Thyroid gland (tissue), 4 donors: ENCODE measurements at regions not wholly inside any gene's neighbourhood (a gene's known extent, or its start where the extent isn't known, plus 50 kb on each side); places are given as distances from the start of the nearest gene placed in this dataset.

Experiments
- DNase-seq, 2 donors: peaks; one replicate each; pipeline ENCODE4 v3.0.0-alpha.2; 2019
- H3K27ac ChIP-seq, 3 donors: fragments of 200-600 bp; sonication (generic); 1 replicate in 2 of 3; 2 replicates in 1 of 3; pipeline ENCODE4 v1.5.1; 2016 to 2019; ENCODE audit warnings: mild to moderate bottlenecking in 1 of 3, moderate library complexity in 1 of 3
- H3K27me3 ChIP-seq: fragments of 200-600 bp; sonication (generic); one replicate; pipeline ENCODE4 v1.5.1; 2019
- H3K36me3 ChIP-seq, 2 donors: fragments of 200-600 bp; sonication (generic); one replicate each; pipeline ENCODE4 v1.5.1; 2016 to 2019
- H3K4me1 ChIP-seq, 2 donors: fragments of 200-600 bp; sonication (generic); one replicate each; pipeline ENCODE4 v1.5.1; 2017 to 2019
- H3K4me3 ChIP-seq, 3 donors: fragments of 200-600 bp; sonication (generic); replicated peaks in 1 of 3; 1 replicate in 2 of 3; 2 replicates in 1 of 3; pipeline ENCODE4 v1.5.1; 2016; ENCODE audit warnings: mild to moderate bottlenecking in 1 of 3
- H3K9me3 ChIP-seq: fragments of 200-600 bp; sonication (generic); one replicate; pipeline ENCODE4 v1.5.1; 2017
- CTCF ChIP-seq, 6 experiments: fragments of 200-600 bp in 3 of 6; fragments of 450-650 bp in 3 of 6; sonication (generic) in 3 of 6; IDR thresholded peaks; one replicate each; pipeline ENCODE4 v1.5.1; 2016 to 2019; ENCODE audit warnings: antibody characterized with exemption in 6 of 6, mild to moderate bottlenecking in 2 of 6, inconsistent platforms in 1 of 6, moderate library complexity in 1 of 6
- POLR2A ChIP-seq, 2 donors: fragments of 450-650 bp; IDR thresholded peaks; one replicate each; pipeline ENCODE4 v1.6.1; 2017; ENCODE audit warnings: antibody characterized with exemption in 2 of 2, mild to moderate bottlenecking in 2 of 2, moderate library complexity in 1 of 2
- WGBS, 2 donors: methylation state at CpG; one replicate each; pipeline ENCODE4 v1.1.5; 2017; 5-methylcytosine and 5-hydroxymethylcytosine counted together
- intact Hi-C: fragments of 100-400 bp; cut with DNase I; formaldehyde crosslinking; loops from one replicate; pipeline ENCODE4 v1.15.1; 2023

GRCh38 chr16:79747688-79748087 lies 147.2 kb upstream of the MAF start:
- Histone ChIP-seq H3K4me3 (no peak overlapping the region), H3K27me3 (no peaks in the 10 kb centered on the region), H3K36me3 (no peaks in the 10 kb centered on the region), H3K9me3 (no peaks in the 10 kb centered on the region), H3K4me1 (no peaks in the 10 kb centered on the region), H3K27ac (no peak overlapping the region)
- no peak for DNase-seq
- intact Hi-C loops, result no loop called here
- 95 to 96% methylated on average over 6 of the region's 6 CpGs for WGBS, 2 donors
- TF ChIP-seq POLR2A (IDR thresholded peaks at IDR 0.05) (no peak), CTCF (IDR thresholded peaks at IDR 0.05) (no peak)

DNA sequence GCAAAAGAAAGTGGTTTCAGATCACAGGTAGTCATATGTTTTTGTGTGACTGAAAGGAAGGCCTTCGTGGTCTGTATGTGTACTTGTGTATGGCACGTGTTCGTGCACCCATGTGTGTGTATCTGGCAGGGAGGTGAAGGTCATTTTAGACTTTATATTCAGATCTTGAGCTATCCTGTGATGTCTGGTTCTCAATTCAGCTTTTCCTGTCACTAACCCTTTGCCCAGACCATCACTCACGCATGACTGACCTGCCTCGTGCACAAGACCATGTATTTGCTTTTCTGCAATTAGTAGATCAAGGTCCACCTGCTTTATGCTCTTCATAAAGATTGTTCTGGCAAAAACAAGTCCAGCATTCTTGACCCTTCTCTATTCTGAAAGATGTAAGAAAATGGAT lies 139.7 kb upstream of the MAF start:
- no peak overlapping the region for H3K27ac ChIP-seq
- no peaks in the 10 kb centered on the region for H3K36me3 ChIP-seq
- no peaks in the 10 kb centered on the region for H3K4me1 ChIP-seq
- DNase-seq, result no peak
- TF ChIP-seq CTCF (IDR thresholded peaks at IDR 0.05), result no peak
- H3K9me3 ChIP-seq, result no peaks in the 10 kb centered on the region
- no peaks in the 10 kb centered on the region for H3K27me3 ChIP-seq
- WGBS, 2 donors, result 92 to 93% methylated on average over 5 of the region's 5 CpGs
- intact Hi-C loops, result no loop called here
- no peak overlapping the region for H3K4me3 ChIP-seq

GRCh38 chr16:79735271-79735670 lies 134.7 kb upstream of the MAF start:
- Histone ChIP-seq H3K36me3 (no peaks in the 10 kb centered on the region), H3K27me3 (no peaks in the 10 kb centered on the region), H3K27ac (no peak overlapping the region), H3K4me1 (no peaks in the 10 kb centered on the region), H3K4me3 (no peak overlapping the region), H3K9me3 (no peaks in the 10 kb centered on the region)
- intact Hi-C loops, result no loop called here
- TF ChIP-seq POLR2A (IDR thresholded peaks at IDR 0.05), result no peak
- no peak for DNase-seq

DNA sequence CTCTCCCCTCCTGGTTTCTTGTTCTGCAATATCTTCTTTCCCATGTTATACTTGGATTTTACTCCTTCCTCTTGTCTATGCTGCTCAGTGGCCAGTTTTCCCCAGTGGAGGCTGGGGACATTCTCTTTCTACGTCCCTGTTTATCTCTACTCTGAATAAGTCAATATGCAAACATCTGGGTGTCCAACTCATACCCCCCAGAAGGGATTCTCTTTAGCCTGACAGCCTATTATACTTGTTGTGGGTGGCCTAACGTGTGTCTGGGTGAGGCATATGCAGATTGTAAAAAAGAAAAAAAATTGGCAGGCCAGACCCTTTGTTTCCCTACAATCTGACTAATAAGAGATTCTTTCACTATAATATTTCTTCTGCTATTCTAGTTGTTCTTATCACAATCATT lies 134.2 kb upstream of the MAF start:
- 82 to 95% methylated on average over 2 of the region's 2 CpGs for WGBS, 2 donors
- no peak for DNase-seq
- Histone ChIP-seq H3K4me1 (no peaks in the 10 kb centered on the region), H3K27ac (no peak overlapping the region), H3K9me3 (no peaks in the 10 kb centered on the region), H3K27me3 (no peaks in the 10 kb centered on the region), H3K36me3 (no peaks in the 10 kb centered on the region), H3K4me3 (no peak overlapping the region)
- intact Hi-C loops, result no loop called here
- TF ChIP-seq CTCF (IDR thresholded peaks at IDR 0.05), result no peak
- no peak for TF ChIP-seq POLR2A (IDR thresholded peaks at IDR 0.05)

DNA sequence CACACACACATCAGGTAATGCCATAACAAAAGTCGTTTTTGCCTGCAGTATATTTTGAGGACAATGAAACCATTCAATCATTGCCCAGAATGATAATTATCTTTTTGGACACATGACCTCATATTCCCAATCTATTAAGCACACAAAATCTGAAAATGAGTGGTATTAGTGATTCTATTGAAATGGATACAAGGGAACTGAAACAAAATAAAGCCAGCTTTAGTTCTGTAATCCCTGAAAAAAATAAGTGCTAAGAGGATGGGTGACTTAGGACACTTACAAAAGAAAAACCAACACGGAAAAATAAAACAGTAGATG lies 128.3 kb upstream of the MAF start:
- Histone ChIP-seq H3K36me3 (no peaks in the 10 kb centered on the region), H3K9me3 (no peaks in the 10 kb centered on the region), H3K27me3 (no peaks in the 10 kb centered on the region), H3K27ac (no peak overlapping the region), H3K4me1 (no peaks in the 10 kb centered on the region), H3K4me3 (no peak overlapping the region)
- WGBS, 2 donors, result 82 to 88% methylated on average over 2 of the region's 2 CpGs
- no peak for DNase-seq
- intact Hi-C loops, result no loop called here
- no peak for TF ChIP-seq CTCF (IDR thresholded peaks at IDR 0.05)
- no peak for TF ChIP-seq POLR2A (IDR thresholded peaks at IDR 0.05)
